A549 (cell line): ENCODE measurements at regions not wholly inside any gene's neighbourhood (a gene's known extent, or its start where the extent isn't known, plus 50 kb on each side); places are given as distances from the start of the nearest gene placed in this dataset.

Experiments used
- ATAC-seq, 2 experiments: fragments of 200-7000 bp in 1 of 2; fragments of >200 bp in 1 of 2; cut with Nextera tagmentation in 1 of 2; cut with Tn5 transposase in 1 of 2; 3 replicates each; pipeline versions ENCODE4 v1.8.0 to v1.9.1; 2018 to 2020; ENCODE audit warnings: mild to moderate bottlenecking in 1 of 2, moderate library complexity in 1 of 2
- CTCF ChIA-PET: fragments of 300-600 bp; sonication (Branson Sonifier 250); formaldehyde crosslinking; extraction: SDS; loops from one replicate; lab custom pipeline; 2021; ENCODE audit warnings: antibody characterized with exemption, inconsistent platforms; lab: Yijun Ruan, JAX
- POLR2A ChIA-PET: fragments of 350-600 bp; formaldehyde crosslinking; extraction: SDS; loops from one replicate; lab custom pipeline; 2021; ENCODE audit warnings: antibody characterized with exemption, inconsistent platforms; lab: Yijun Ruan, JAX
- DNase-seq, 2 experiments: peaks; one replicate each; pipeline versions ENCODE4 v3.0.0 to v3.0.0-alpha.2; 2011 to 2016; ENCODE audit warnings: low read depth in 1 of 2, low spot score in 1 of 2
- FAIRE-seq: peaks from 2 replicates; lab custom pipeline; 2011; peaks lifted over from hg19 to GRCh38; lab: Jason Lieb, UNC
- H3K27ac ChIP-seq, 2 experiments: fragments of >200 bp; sonication (Bioruptor Twin); formaldehyde crosslinking; 3 replicates each; pipeline ENCODE4 v1.5.1; 2016 to 2017
- H3K4me1 ChIP-seq: fragments of >200 bp; sonication (Bioruptor Twin); formaldehyde crosslinking; 3 replicates; pipeline ENCODE4 v1.6.1; 2016
- H3K4me2 ChIP-seq: fragments of >200 bp; sonication (Bioruptor Twin); formaldehyde crosslinking; 3 replicates; pipeline ENCODE4 v1.6.1; 2016
- H3K4me3 ChIP-seq: fragments of >200 bp; sonication (Bioruptor Twin); formaldehyde crosslinking; 3 replicates; pipeline ENCODE4 v1.5.1; 2016
- H3K9me3 ChIP-seq: fragments of >200 bp; sonication (Bioruptor Twin); formaldehyde crosslinking; 3 replicates; pipeline ENCODE4 v1.6.1; 2016
- EHF ChIP-seq: fragments of 250-450 bp; sonication (Bioruptor Pico); IDR thresholded peaks from 2 replicates; pipeline ENCODE4 v1.5.0; 2020; ENCODE audit warnings: mild to moderate bottlenecking
- ESRRA ChIP-seq: fragments of 150-350 bp; IDR thresholded peaks from 2 replicates; pipeline ENCODE4 v1.6.1; 2014; ENCODE audit warnings: mild to moderate bottlenecking, low read length, borderline replicate concordance
- FOSB ChIP-seq: fragments of 250-450 bp; sonication (Bioruptor Pico); IDR thresholded peaks from 2 replicates; pipeline ENCODE4 v1.5.0; 2020; ENCODE audit warnings: mild to moderate bottlenecking, moderate library complexity
- HEYL ChIP-seq: fragments of 250-450 bp; sonication (Bioruptor Pico); IDR thresholded peaks from 2 replicates; pipeline ENCODE4 v1.8.0; 2021; ENCODE audit warnings: mild to moderate bottlenecking, moderate library complexity
- JUNB ChIP-seq: fragments of >200 bp; sonication (Bioruptor Twin); formaldehyde crosslinking; IDR thresholded peaks from 2 replicates; pipeline ENCODE4 v1.6.1; 2016
- KDM1A ChIP-seq: fragments of 200-600 bp; sonication (generic); IDR thresholded peaks from 2 replicates; pipeline ENCODE4 v1.6.1; 2016; ENCODE audit warnings: low read depth, mild to moderate bottlenecking
- KDM5A ChIP-seq: fragments of 200-600 bp; sonication (generic); IDR thresholded peaks from 2 replicates; pipeline ENCODE4 v1.6.1; 2016; ENCODE audit warnings: antibody characterized with exemption, mild to moderate bottlenecking
- NPAS2 ChIP-seq: fragments of 250-450 bp; sonication (Bioruptor Pico); IDR thresholded peaks from 2 replicates; pipeline ENCODE4 v1.8.0; 2022; ENCODE audit warnings: mild to moderate bottlenecking, moderate library complexity, borderline replicate concordance
- PHF8 ChIP-seq: fragments of 200-600 bp; sonication (generic); IDR thresholded peaks from 2 replicates; pipeline ENCODE4 v1.6.1; 2016; ENCODE audit warnings: low read depth, mild to moderate bottlenecking, antibody characterized with exemption, moderate library complexity, borderline replicate concordance
- POLR2AphosphoS2 ChIP-seq: conservative IDR thresholded peaks from 2 replicates; pipeline ENCODE4 v1.6.1; 2012; ENCODE audit warnings: low read length, improper control_type of control experiment, inconsistent platforms
- RAD21 ChIP-seq, 2 experiments: fragments of >200 bp in 1 of 2; sonication (Bioruptor Twin) in 1 of 2; formaldehyde crosslinking in 1 of 2; IDR thresholded peaks in 1 of 2; conservative IDR thresholded peaks in 1 of 2; 2 replicates in 1 of 2; 3 replicates in 1 of 2; pipeline ENCODE4 v1.6.1; 2012 to 2018; ENCODE audit warnings: inconsistent platforms in 1 of 2
- RARB ChIP-seq: fragments of 250-450 bp; sonication (Bioruptor Pico); IDR thresholded peaks from 2 replicates; pipeline ENCODE4 v1.8.0; 2021; ENCODE audit warnings: mild to moderate bottlenecking, moderate library complexity
- RFX5 ChIP-seq: fragments of 450-650 bp; IDR thresholded peaks from 2 replicates; pipeline ENCODE4 v1.7.1; 2014; ENCODE audit warnings: antibody characterized with exemption, mild to moderate bottlenecking, moderate library complexity
- ZFP36 ChIP-seq: fragments of 450-650 bp; IDR thresholded peaks from 2 replicates; pipeline ENCODE4 v1.6.1; 2014; ENCODE audit warnings: borderline replicate concordance; ENCODE audit not compliant: partially characterized antibody
- ZNF302 ChIP-seq: fragments of 250-450 bp; sonication (Bioruptor Pico); IDR thresholded peaks from 2 replicates; pipeline ENCODE4 v1.9.0; 2021; ENCODE audit warnings: inconsistent platforms, mild to moderate bottlenecking, moderate library complexity
- ZSCAN20 ChIP-seq: fragments of 250-450 bp; sonication (Bioruptor Pico); IDR thresholded peaks from 2 replicates; pipeline ENCODE4 v1.8.0; 2022; ENCODE audit warnings: mild to moderate bottlenecking, moderate library complexity
- WGBS: methylation state at CpG from one replicate; pipeline ENCODE4 v1.1.6; 2017; ENCODE audit errors: missing lambda C conversion rate; 5-methylcytosine and 5-hydroxymethylcytosine counted together
- TF ChIP-seq, protein P1 (sequence below): fragments of >200 bp; sonication (Bioruptor Twin); formaldehyde crosslinking; IDR thresholded peaks from 3 replicates; pipeline ENCODE4 v1.5.1; 2016
- TF ChIP-seq, protein P2 (sequence below): fragments of >200 bp; sonication (Bioruptor Twin); formaldehyde crosslinking; IDR thresholded peaks from 2 replicates; pipeline ENCODE4 v1.6.1; 2016
- TF ChIP-seq, protein P3 (sequence below): IDR thresholded peaks from 2 replicates; pipeline ENCODE4 v1.6.1; 2012; ENCODE audit warnings: low read depth, borderline replicate concordance
- TF ChIP-seq, protein P4 (sequence below): fragments of >200 bp; sonication (Bioruptor Twin); formaldehyde crosslinking; IDR thresholded peaks from 3 replicates; pipeline ENCODE4 v1.6.1; 2016
- TF ChIP-seq, protein P5 (sequence below): fragments of 450-650 bp; IDR thresholded peaks from 2 replicates; pipeline ENCODE4 v1.6.1; 2014; ENCODE audit warnings: antibody characterized with exemption

DNA sequence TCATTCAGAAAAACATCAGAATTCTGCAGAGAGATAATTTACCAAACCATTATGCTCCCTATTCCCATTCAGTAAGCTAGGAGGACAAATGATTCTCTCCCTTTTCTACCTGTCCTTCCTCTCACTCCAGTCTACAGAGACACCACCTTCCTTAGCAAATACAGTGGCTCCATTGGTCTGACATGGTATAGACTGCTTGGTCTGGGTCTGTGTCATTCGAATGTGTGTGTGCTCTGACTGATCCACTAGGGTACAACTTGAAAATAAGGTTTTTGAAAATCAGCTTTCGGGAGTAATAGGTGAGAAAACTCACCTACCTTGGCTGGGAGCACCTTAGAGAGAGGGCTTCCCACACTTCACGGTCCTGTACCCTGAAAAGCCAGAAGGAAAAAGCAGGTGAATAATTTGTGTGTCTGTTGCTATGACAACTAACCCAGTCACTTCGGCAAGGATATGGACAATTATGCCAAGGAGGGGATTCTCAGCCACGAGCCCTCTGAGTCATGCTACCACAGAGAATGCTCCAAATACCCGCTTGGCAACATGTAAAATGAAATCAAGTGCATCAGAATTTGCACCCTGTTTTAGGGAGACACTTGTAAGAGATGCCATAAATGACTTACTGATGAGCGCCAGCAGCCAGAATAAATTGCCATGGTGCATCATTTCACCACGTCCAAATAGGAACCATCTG, 114.5 kb upstream of the PRKCQ start:
- Histone ChIP-seq H3K4me3 (no peak overlapping the region), H3K9me3 (no peaks in the 10 kb centered on the region), H3K4me2 (no peak overlapping the region), H3K27ac (no peak overlapping the region), H3K4me1 (peaks cover 11% of the 10 kb centered on the region; the same call in 1 of the 3 replicates)
- CTCF ChIA-PET, result interaction anchor here (0.6 to 1.8 kb wide), 2 partner anchors 18 to 27 kb away, joined by 3 to 5 read pairs; no protein-coding TSS in a partner anchor
- POLR2A ChIA-PET, result no interaction called here
- no peak for ATAC-seq
- TF ChIP-seq, protein P1, sequence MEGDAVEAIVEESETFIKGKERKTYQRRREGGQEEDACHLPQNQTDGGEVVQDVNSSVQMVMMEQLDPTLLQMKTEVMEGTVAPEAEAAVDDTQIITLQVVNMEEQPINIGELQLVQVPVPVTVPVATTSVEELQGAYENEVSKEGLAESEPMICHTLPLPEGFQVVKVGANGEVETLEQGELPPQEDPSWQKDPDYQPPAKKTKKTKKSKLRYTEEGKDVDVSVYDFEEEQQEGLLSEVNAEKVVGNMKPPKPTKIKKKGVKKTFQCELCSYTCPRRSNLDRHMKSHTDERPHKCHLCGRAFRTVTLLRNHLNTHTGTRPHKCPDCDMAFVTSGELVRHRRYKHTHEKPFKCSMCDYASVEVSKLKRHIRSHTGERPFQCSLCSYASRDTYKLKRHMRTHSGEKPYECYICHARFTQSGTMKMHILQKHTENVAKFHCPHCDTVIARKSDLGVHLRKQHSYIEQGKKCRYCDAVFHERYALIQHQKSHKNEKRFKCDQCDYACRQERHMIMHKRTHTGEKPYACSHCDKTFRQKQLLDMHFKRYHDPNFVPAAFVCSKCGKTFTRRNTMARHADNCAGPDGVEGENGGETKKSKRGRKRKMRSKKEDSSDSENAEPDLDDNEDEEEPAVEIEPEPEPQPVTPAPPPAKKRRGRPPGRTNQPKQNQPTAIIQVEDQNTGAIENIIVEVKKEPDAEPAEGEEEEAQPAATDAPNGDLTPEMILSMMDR, result no peak
- 47% methylated on average over 8 of the region's 8 CpGs for WGBS
- peak in 1 of 2 experiments; percentile 22 for DNase-seq
- no peak for FAIRE-seq

DNA sequence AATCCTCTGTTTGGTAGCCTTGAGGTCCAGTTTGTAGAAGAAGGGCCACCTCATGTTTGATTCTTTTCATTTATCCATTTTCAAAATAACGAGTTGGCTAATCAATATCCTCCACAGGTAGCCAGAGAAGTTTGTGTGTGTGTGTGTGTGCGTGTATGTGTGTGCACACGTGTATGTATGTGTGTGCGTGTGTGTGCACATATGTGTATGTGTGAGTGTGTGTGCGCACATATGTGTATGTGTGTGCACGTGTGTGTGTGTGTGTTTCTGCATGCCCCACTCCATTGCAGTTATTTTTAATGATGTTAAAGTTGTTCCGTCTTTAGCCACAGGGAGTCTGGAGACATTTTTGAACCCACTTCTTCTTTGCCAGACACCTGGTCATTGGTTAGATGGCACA, 112.8 kb upstream of the PRKCQ start:
- Histone ChIP-seq H3K4me3 (no peak overlapping the region), H3K4me2 (no peak overlapping the region), H3K9me3 (no peaks in the 10 kb centered on the region), H3K27ac (no peak overlapping the region), H3K4me1 (peaks cover 3% of the 10 kb centered on the region; the same call in 1 of the 3 replicates)
- no peak for FAIRE-seq
- POLR2A ChIA-PET, result no interaction called here
- DNase-seq, result no peak
- no peak for ATAC-seq
- TF ChIP-seq RFX5, result no peak
- no peak for TF ChIP-seq POLR2AphosphoS2
- no peak for TF ChIP-seq ZSCAN20 (CRISPR knock-in tag)
- TF ChIP-seq KDM5A, result no peak
- TF ChIP-seq ESRRA, result no peak
- TF ChIP-seq, protein P2, sequence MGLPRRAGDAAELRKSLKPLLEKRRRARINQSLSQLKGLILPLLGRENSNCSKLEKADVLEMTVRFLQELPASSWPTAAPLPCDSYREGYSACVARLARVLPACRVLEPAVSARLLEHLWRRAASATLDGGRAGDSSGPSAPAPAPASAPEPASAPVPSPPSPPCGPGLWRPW, result no peak
- TF ChIP-seq JUNB, result no peak
- TF ChIP-seq RARB, result no peak
- TF ChIP-seq FOSB (CRISPR knock-in tag), result no peak
- no peak for TF ChIP-seq HEYL (CRISPR knock-in tag)
- TF ChIP-seq RAD21 (conservative IDR thresholded peaks at IDR 0.05 in 1 of 2, IDR thresholded peaks at IDR 0.05 in 1 of 2), result no peak
- CTCF ChIA-PET, result no interaction called here
- WGBS, result 71% methylated on average over 7 of the region's 7 CpGs

DNA sequence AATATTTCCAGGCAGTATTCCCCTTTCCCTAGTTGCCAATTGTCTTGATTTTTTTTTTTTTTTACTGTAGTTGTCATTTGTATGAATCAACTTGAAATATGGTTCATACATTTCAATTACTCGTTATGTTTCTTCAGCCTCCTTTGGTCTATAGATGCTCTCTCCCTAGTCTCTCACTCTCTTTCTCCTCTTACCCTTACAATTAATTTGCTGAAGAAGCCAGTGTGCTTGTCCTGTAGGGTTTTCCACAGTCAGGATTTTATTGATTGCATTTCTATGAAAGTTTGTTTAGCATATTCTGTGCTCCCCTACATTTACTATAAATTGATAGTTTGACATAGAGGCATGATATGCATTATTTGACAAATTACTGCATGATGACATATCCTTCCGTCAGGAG, 112.0 kb upstream of the PRKCQ start:
- FAIRE-seq (no peak), ATAC-seq (no peak)
- no peak overlapping the region for H3K4me2 ChIP-seq
- H3K4me1 ChIP-seq, result no peaks in the 10 kb centered on the region
- no peak overlapping the region for H3K4me3 ChIP-seq
- no peak overlapping the region for H3K27ac ChIP-seq
- H3K9me3 ChIP-seq, result no peaks in the 10 kb centered on the region
- TF ChIP-seq EHF (CRISPR knock-in tag) (no peak), PHF8 (no peak), ZFP36 (no peak), NPAS2 (CRISPR knock-in tag) (no peak), KDM1A (no peak), RFX5 (no peak), RAD21 (conservative IDR thresholded peaks at IDR 0.05 in 1 of 2, IDR thresholded peaks at IDR 0.05 in 1 of 2) (no peak), ZNF302 (no peak)
- TF ChIP-seq, protein P3, sequence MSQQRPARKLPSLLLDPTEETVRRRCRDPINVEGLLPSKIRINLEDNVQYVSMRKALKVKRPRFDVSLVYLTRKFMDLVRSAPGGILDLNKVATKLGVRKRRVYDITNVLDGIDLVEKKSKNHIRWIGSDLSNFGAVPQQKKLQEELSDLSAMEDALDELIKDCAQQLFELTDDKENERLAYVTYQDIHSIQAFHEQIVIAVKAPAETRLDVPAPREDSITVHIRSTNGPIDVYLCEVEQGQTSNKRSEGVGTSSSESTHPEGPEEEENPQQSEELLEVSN, result no peak
- TF ChIP-seq, protein P4, sequence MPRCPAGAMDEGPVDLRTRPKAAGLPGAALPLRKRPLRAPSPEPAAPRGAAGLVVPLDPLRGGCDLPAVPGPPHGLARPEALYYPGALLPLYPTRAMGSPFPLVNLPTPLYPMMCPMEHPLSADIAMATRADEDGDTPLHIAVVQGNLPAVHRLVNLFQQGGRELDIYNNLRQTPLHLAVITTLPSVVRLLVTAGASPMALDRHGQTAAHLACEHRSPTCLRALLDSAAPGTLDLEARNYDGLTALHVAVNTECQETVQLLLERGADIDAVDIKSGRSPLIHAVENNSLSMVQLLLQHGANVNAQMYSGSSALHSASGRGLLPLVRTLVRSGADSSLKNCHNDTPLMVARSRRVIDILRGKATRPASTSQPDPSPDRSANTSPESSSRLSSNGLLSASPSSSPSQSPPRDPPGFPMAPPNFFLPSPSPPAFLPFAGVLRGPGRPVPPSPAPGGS, result no peak
- TF ChIP-seq, protein P5, sequence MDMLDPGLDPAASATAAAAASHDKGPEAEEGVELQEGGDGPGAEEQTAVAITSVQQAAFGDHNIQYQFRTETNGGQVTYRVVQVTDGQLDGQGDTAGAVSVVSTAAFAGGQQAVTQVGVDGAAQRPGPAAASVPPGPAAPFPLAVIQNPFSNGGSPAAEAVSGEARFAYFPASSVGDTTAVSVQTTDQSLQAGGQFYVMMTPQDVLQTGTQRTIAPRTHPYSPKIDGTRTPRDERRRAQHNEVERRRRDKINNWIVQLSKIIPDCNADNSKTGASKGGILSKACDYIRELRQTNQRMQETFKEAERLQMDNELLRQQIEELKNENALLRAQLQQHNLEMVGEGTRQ, result no peak
- TF ChIP-seq, all 56 proteins: peak for 0
- WGBS, result 49% methylated on average over 2 of the region's 2 CpGs
- POLR2A ChIA-PET, result no interaction called here
- DNase-seq, result no peak
- CTCF ChIA-PET, result interaction anchor here (0.6 to 0.7 kb wide), 2 partner anchors 45 to 53 kb away, joined by 3 read pairs; no protein-coding TSS in a partner anchor
